ENCODE measurements at regions not wholly inside any gene's neighbourhood (a gene's known extent, or its start where the extent isn't known, plus 50 kb on each side); places are given as distances from the start of the nearest gene placed in this dataset.
"Not testable (repeated sequence)": the region's sequence is repeated elsewhere in the genome, so short reads cannot be mapped to it uniquely, and the experiment has no call there.

DNA sequence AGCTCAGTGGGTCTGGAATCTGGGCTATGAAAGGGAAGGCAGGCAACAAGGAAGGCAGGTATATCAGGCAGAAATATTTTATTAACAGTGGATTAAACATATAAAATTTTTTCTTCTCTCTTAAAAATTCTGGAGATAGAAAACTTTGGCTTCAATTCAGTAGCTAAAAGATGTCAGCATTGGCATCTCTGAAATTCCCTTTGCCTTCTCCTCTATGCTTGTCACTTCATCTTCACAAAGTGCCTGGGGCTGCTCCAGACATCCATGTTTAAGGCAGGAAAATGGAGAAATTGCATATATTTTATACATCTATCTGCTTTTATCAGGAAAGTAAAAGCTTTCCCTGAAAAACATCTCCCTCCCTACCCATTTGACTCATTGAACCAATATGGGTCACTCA, 894.1 kb upstream of the API5 start:
- H3K4me3 ChIP-seq (ENCODE audit: low read depth, low read length, poor library complexity, severe bottlenecking), result no peak overlapping the region
- H3K4me2 ChIP-seq (ENCODE audit: low read length), result no peak overlapping the region
- no peaks in the 10 kb centered on the region for H3K79me2 ChIP-seq (ENCODE audit: insufficient read depth, low read depth, low read length)
- TF ChIP-seq, protein P1, sequence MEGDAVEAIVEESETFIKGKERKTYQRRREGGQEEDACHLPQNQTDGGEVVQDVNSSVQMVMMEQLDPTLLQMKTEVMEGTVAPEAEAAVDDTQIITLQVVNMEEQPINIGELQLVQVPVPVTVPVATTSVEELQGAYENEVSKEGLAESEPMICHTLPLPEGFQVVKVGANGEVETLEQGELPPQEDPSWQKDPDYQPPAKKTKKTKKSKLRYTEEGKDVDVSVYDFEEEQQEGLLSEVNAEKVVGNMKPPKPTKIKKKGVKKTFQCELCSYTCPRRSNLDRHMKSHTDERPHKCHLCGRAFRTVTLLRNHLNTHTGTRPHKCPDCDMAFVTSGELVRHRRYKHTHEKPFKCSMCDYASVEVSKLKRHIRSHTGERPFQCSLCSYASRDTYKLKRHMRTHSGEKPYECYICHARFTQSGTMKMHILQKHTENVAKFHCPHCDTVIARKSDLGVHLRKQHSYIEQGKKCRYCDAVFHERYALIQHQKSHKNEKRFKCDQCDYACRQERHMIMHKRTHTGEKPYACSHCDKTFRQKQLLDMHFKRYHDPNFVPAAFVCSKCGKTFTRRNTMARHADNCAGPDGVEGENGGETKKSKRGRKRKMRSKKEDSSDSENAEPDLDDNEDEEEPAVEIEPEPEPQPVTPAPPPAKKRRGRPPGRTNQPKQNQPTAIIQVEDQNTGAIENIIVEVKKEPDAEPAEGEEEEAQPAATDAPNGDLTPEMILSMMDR (conservative IDR thresholded peaks at IDR 0.05; ENCODE audit: low read length), result no peak
- TF ChIP-seq EZH2phosphoT487 (IDR thresholded peaks at IDR 0.05; ENCODE audit: borderline replicate concordance, low read depth, low read length), result no peak
- no peaks in the 10 kb centered on the region for H4K20me1 ChIP-seq (ENCODE audit: insufficient read depth, low read length)
- H3K27ac ChIP-seq (ENCODE audit: low read depth, low read length, poor library complexity, severe bottlenecking), result no peak overlapping the region
- no TSS peak for BruUV-seq (replicated peaks)
- no peaks in the 10 kb centered on the region for H3K4me1 ChIP-seq (ENCODE audit: insufficient read depth, low read length, poor library complexity, severe bottlenecking)
- ChIA-PET CTCF (ENCODE audit: unreplicated experiment) (no interaction called here), POLR2A (no interaction called here)
- DNase-seq (ENCODE audit: low spot score), result no peak
- H3K9me2 ChIP-seq (ENCODE audit: insufficient read depth, low read length), result no peaks in the 10 kb centered on the region
- H3K36me3 ChIP-seq (ENCODE audit: insufficient read depth, low read length), result no peaks in the 10 kb centered on the region
- H3K9me3 ChIP-seq (ENCODE audit: low read length), result no peaks in the 10 kb centered on the region
- no peak overlapping the region for H2AFZ ChIP-seq (ENCODE audit: low read length)
- intact Hi-C loops (cut with micrococcal nuclease; ENCODE audit: unreplicated experiment), result no loop called here

DNA sequence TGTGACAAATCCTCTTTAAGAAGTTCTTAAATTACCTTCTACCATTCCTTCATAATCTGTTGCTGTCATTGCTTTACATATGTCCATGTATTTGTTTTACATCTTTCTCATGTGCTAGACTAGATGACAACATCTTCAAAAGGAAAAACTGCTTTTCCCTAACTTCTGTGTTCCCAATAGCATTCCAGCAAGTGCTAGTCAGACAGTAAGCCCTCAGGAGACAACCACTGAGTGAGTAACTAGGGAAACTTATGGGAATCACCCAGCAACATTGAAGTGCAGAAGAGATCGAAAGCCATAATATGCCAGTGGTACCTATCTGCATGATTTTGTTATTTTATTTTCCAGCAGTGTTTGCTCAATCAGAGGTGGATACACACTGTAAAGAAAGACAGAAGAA, 889.7 kb upstream of the API5 start:
- no peak overlapping the region for H3K27ac ChIP-seq (ENCODE audit: low read depth, low read length, poor library complexity, severe bottlenecking)
- intact Hi-C loops (cut with micrococcal nuclease; ENCODE audit: unreplicated experiment), result no loop called here
- ChIA-PET CTCF (ENCODE audit: unreplicated experiment) (no interaction called here), POLR2A (no interaction called here)
- H3K4me3 ChIP-seq (ENCODE audit: low read depth, low read length, poor library complexity, severe bottlenecking), result no peak overlapping the region
- H3K9me3 ChIP-seq (ENCODE audit: low read length), result no peaks in the 10 kb centered on the region
- no peaks in the 10 kb centered on the region for H3K4me1 ChIP-seq (ENCODE audit: insufficient read depth, low read length, poor library complexity, severe bottlenecking)
- no peak for DNase-seq (ENCODE audit: low spot score)
- no peaks in the 10 kb centered on the region for H3K36me3 ChIP-seq (ENCODE audit: insufficient read depth, low read length)
- no peaks in the 10 kb centered on the region for H4K20me1 ChIP-seq (ENCODE audit: insufficient read depth, low read length)
- TF ChIP-seq EZH2phosphoT487 (IDR thresholded peaks at IDR 0.05; ENCODE audit: borderline replicate concordance, low read depth, low read length), result no peak
- TF ChIP-seq, protein P1 (conservative IDR thresholded peaks at IDR 0.05; ENCODE audit: low read length), result no peak
- H3K9me2 ChIP-seq (ENCODE audit: insufficient read depth, low read length), result no peaks in the 10 kb centered on the region
- no peak overlapping the region for H3K4me2 ChIP-seq (ENCODE audit: low read length)
- H3K79me2 ChIP-seq (ENCODE audit: insufficient read depth, low read depth, low read length), result no peaks in the 10 kb centered on the region
- no TSS peak for BruUV-seq (replicated peaks)
- no peak overlapping the region for H2AFZ ChIP-seq (ENCODE audit: low read length)

DNA sequence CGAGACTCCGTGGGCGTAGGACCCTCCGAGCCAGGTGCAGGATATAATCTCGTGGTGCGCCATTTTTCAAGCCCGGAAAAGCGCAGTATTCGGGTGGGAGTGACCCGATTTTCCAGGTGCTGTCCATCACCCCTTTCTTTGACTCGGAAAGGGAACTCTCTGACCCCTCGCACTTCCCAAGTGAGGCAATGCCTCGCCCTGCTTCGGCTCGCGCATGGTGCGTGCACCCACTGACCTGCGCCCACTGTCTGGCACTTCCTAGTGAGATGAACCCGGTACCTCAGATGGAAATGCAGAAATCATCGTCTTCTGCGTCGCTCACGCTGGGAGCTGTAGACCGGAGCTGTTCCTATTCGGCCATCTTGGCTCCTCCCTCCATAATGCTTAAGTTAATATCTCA, 876.9 kb upstream of the API5 start:
- H3K27ac ChIP-seq (ENCODE audit: low read depth, low read length, poor library complexity, severe bottlenecking); H3K4me1 ChIP-seq (ENCODE audit: insufficient read depth, low read length, poor library complexity, severe bottlenecking); H3K9me3 ChIP-seq (ENCODE audit: low read length); H3K4me2 ChIP-seq (ENCODE audit: low read length); BruUV-seq (replicated peaks); H3K79me2 ChIP-seq (ENCODE audit: insufficient read depth, low read depth, low read length); H3K9me2 ChIP-seq (ENCODE audit: insufficient read depth, low read length); DNase-seq (ENCODE audit: low spot score); POLR2A ChIA-PET; intact Hi-C loops (cut with micrococcal nuclease; ENCODE audit: unreplicated experiment); H4K20me1 ChIP-seq (ENCODE audit: insufficient read depth, low read length); H3K4me3 ChIP-seq (ENCODE audit: low read depth, low read length, poor library complexity, severe bottlenecking); CTCF ChIA-PET (ENCODE audit: unreplicated experiment); H2AFZ ChIP-seq (ENCODE audit: low read length); H3K36me3 ChIP-seq (ENCODE audit: insufficient read depth, low read length): not testable (repeated sequence)

Measured in OCI-LY7 (cell line).